ENCODE measurements at regions not wholly inside any gene's neighbourhood (a gene's known extent, or its start where the extent isn't known, plus 50 kb on each side); places are given as distances from the start of the nearest gene placed in this dataset.

GRCh38 chr6:164188861-164189260, 774.3 kb downstream of the QKI start:
- TF ChIP-seq POLR2AphosphoS5 (IDR thresholded peaks at IDR 0.05; ENCODE audit: low read depth, low read length) (no peak), SIN3A (IDR thresholded peaks at IDR 0.05; ENCODE audit: borderline replicate concordance, insufficient read depth, low read length) (no peak), TAF1 (IDR thresholded peaks at IDR 0.05; ENCODE audit: borderline replicate concordance, insufficient read depth, low read length) (no peak), REST (IDR thresholded peaks at IDR 0.05; ENCODE audit: insufficient read depth in 1 of 2, low read depth in 2 of 2, low read length in 2 of 2) (no peak), FOXP2 (optimal IDR thresholded peaks at IDR 0.05; ENCODE audit: borderline replicate concordance, extremely low read depth, extremely low read length, insufficient read depth) (no peak)
